ENCODE measurements at regions not wholly inside any gene's neighbourhood (a gene's known extent, or its start where the extent isn't known, plus 50 kb on each side); places are given as distances from the start of the nearest gene placed in this dataset.

DNA sequence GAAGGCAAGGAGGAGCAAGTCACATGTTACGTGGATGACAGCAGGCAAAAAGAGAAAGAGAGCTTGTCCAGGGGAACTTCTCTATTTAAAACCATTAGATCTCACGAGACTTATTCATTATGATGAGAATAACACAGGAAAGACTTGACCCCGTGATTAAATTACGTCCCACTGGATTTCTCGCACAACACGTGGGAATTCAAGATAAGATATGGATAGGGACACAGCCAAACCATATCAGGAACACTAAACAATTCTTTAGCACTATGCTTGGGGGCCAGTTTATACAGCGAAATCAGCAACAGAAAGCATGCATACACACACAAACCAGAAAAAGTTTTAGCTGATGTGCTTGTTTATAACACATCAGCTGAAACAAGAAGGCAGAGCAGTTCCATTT, 704.2 kb downstream of the OTOL1 start:
- no peak for DNase-seq (ENCODE audit: low spot score)

DNA sequence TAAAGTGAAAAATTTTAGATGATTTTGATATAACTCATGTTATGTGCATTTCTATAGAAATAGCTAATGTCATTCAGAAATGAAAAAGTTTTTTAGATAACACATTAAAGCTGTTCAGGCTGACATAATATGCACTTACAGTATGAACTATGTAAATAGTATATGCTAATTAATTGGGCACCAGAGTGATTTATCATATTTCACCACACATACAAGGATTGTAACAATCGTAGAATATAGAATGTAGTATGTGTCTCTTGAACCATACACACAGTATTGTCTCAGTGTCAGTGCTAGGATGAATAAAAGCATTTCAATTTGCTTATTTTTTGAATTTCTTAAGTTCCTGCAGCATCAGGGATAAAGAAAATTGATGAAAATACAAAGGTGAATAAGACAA, 710.0 kb downstream of the OTOL1 start:
- DNase-seq (ENCODE audit: low spot score) = no peak

DNA sequence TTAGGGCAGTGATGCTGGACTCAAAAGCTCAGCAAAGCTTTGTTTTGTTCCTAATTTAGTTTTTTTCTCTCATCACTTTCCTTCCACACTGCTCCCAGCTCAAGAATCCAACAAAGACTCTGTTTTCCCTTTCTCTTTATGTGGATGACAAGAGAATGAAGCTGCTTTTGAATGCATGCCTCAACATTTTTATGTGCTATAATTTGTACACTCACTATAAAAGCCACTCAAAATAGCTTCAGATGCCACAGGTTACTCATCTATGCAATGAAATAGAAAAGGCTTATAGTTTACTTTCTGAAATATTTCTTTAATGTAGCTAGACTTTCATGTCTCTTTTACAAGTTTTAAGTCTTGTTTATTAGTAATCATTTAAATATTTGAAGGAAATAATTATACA, 714.9 kb downstream of the OTOL1 start:
- DNase-seq (ENCODE audit: low spot score) = no peak

DNA sequence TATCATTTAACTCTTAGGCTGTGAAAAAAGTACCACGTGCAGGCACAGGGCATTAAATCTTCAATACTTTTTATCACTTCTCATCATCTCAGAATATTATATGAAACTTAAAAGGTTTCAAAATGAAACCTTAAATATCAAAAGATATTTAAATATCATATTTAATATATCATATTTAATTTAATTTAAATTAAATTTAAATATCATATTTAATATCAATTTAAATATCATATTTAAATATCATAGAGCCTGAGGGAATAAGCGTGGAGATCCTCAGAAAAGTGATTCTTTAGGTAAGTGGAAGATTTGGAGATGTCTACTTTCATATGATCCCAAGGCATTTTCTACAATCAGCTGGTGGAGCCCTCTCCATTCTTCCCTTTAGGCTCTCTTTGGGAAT, 716.6 kb downstream of the OTOL1 start:
- no peak for DNase-seq (ENCODE audit: low spot score)

DNA sequence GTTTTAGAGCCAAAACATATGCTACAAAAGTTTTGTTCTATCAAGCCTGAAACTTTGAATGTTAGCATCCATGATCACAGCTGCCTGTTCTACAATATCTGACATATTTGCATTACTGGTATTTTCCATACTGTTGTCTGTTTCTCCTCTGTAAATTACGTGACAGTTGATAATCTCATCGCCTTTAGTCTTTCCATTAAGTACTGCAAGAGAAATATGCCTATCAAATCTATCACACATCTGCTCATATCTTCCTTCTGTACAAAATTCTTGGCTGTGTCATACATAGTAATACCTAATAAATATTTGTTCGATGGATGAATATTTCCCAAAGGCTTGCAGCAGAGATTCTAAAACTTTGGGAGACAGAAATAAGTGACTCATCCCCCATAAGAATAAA, 717.3 kb downstream of the OTOL1 start:
- DNase-seq (ENCODE audit: low spot score) = no peak

DNA sequence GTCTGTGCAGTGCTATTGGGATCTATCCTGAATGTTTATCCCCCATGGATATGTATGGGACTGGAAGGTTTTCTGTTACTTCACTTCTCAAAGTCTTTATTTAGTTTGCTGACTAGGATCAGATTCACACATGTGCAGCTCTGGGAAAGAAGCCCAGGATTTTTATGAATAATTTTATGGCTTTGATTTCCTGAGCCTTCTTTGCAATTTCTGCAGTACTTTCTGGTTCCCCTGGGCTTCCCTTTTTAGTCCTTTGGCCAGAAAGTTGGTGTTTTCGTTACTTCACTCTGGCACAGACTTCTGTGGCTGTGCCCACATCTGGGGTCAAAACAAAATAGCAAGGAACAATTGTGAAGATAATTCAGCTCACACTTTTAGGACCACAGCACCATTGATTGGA, 721.0 kb downstream of the OTOL1 start:
- no peak for DNase-seq (ENCODE audit: low spot score)

DNA sequence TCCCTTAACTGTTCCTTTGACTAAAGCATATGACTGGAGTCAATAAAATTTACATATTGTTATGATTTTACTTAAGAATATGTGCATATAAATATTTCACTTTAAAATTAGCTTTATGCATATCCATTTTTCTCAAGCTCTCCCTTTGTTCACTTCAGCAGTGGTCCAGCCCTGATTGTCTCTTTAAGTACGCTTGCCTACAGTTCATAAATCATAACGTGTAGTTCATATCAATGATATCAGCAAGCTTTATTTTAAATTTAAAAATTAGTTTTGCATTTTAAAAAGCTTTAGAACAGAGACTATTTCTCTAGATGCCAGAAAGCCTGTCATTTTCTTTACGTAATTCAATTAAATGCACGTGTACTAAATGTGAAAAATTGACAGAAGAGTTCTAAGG, 721.9 kb downstream of the OTOL1 start:
- DNase-seq (ENCODE audit: low spot score) = no peak

DNA sequence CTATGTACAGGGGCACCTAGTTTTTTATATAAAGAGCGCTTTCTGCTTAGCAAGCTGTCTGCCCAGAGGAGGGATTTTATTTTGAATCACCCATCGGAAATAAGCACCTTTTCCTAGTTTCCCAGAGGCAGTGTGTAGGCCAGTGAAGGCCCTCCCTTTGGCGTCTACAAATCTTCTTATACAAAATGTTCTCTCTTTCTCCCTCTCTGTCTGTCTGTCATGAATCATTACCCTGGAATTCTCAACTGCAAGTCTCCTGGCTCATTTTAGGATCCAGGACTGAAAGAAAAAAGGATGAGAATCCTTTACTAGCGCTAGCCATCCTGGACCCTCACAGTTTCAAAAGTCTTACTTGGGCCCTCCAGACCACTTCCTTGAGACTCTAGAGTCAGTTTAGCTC, 728.1 kb downstream of the OTOL1 start:
- no peak for DNase-seq (ENCODE audit: low spot score)

DNA sequence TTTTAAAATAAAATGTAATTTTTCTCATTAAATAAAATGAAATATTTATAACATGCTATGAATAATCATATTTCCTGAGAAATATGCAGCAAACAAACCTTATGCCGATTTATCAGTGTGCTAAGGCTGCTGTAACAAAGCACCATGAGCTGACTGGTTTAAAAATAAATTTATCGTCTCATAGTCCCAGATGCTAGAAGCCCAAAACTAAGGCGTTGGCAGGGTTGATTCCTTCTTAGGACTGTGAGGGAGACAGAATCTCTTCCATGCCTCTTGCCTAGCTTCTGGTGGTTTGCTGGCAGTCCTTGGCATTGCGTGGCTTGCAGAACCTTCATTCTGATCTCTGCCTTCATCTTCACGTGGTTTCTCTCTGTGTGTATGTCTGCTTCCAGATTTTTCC, 740.3 kb downstream of the OTOL1 start:
- no peak for DNase-seq (ENCODE audit: low spot score)

DNA sequence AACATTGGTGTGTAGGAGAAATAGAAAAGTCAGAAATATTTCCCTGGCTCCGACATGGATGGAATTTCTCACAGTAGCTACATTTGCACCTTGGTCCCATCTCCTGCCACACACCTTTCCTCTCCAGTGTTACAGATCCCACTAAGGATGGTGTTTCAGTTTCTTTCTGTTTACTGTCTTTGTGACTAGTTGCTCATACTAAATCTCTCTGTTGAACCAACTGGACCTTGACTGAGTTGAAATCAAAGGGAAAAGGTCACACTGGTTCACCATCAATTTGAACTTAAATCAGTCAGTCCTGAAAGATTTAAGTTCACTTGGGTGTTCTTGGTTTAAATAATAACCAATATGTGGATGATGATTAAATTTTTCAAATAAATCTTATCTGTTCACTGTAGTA, 754.2 kb downstream of the OTOL1 start:
- no peak for DNase-seq (ENCODE audit: low spot score)

DNA sequence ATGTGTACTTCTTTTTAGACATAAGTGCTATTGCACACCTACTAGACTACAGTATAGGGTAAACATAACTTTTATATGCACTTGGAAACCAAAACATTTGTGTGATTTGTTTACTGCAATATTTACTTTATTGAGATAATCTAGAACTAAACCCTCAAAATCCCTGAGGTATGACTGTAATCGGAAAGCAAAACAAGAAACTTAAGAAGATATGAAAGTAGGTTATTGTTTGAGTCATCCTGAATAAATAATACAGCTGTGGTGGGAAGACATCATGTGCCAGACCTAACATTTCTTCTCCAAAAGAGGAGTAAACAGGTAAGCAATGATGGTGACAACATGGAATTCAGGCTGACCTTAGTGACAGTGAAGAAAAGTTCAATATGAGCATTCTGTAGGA, 765.5 kb downstream of the OTOL1 start:
- no peak for DNase-seq (ENCODE audit: low spot score)

DNA sequence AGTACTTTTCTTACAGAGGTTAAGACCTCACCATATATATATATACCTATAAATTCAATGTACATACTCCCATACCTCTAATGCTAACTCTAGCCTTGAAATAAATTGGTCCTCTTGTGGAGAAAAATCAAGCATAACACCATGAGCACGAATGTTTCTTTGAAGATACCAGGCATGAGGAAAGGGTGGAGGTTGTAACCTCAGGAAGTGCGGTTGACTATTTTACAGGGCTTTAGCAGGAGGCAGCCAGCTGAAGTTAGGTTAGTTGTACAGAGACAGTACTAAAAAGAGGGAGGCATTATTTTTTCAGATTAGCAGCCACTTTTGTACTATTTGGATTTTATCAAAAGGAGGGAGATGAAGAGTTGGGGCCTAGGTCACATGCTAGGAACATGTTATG, 767.0 kb downstream of the OTOL1 start:
- DNase-seq (ENCODE audit: low spot score) = no peak

DNA sequence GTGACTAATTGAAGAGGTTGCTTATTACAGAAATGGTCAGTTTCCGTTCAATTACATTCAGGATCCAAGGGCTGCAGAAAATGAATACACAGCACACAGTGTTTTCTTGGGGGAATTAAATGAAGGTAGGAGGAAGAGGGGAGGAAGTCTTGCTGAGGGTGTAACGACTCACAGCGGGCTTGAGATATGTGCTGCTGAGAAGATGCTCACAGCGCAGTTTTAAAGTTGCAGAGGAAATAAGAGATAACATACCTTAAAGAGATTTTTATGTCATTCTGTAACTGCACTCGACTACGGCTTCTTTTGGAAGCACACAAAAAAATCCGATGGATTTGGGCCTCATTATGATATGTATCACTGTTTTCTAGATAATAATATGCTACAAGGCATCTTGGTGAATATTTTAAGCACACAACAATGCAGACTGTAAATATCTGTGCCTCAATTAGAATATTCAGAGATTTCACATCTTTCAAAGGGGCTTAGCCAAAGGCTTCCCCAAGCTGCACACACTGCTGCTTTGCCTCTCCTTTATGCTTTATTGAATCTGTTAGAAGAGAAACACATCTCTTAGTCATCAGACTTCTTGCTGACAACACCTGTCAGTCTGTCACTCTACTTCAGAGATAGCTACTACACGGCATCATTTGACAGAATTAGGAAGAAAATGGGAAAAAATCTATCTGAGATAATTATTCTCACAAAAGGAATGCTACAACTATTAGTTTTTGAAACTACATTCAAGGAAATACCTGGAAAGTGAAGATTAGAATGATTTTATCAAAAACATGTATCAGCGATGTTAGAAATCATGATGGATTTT, 773.2 kb downstream of the OTOL1 start:
- no peak for DNase-seq (ENCODE audit: low spot score)

DNA sequence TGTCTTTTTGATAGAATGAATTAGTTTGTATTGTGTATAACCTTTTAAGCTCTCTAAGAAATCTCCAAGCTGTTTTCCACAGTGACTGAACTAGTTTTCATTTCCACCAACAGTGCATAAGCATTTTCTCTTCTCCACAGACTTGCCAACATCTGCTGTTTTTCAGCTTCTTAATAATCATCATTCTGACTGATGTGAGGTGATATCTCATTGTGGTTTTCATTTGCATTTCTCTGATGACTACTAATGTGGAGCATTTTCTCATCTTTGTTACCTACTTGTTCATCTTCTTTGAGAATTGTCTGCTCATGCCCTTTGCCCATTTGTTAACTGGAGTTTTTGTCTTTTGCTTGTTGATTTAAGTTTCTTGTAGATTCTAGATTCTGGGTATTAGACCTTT, 777.5 kb downstream of the OTOL1 start:
- DNase-seq (ENCODE audit: low spot score) = no peak

DNA sequence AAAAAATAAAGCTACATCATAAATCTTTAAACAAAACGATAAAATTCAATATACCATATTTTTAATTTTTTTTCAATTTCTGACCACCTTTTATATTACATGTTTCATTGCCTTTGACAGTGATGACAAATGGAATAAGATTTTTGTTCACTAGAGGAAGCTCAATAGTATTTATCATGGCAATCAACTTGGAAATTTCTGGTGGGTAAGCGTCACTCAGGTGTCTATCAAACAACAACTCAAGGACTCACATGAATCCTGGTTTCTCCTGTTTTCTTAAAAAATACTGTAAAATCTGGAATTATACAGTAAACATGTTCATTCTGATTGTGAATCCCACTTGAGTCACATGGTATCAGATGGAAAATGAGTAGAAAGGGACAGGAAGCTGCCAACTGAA, 782.2 kb downstream of the OTOL1 start:
- DNase-seq (ENCODE audit: low spot score) = no peak

DNA sequence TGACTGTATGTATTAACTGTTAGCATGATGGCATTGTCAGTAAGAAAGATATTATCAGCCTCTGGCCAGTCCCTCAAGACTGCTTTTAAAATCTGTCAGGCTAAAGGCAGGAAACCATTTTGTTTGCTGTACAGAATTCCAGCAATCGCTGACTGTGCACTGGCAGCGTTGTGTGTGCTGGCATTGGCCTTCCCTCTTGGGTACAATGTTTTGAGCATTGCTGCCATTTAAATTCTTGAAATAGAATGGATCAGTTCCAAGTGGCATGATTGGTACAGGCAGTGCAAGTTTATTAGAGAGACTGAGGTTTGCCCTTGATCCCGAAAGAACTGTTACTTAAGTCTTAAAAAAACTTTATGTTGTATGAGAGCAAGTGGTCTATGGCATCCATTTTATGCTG, 788.7 kb downstream of the OTOL1 start:
- DNase-seq (ENCODE audit: low spot score) = no peak

DNA sequence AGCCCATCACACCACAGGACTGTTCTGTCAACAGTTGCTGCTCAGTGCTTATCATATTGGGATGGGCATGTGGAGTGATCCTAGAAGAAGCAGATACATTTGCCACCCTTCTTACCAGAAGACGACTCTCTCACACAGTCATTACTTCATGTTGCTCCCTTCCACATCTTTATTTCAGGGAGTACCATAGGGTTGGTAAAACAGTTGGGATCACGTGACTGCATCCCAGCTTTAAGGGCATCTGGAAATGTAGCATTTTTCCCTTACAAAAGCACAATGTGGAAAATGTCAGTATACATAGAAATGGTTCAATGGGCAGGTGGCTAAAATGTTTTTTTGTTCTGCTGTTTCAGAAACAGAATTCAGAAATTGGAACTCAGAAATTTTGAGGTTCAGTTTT, 791.0 kb downstream of the OTOL1 start:
- DNase-seq (ENCODE audit: low spot score) = no peak

DNA sequence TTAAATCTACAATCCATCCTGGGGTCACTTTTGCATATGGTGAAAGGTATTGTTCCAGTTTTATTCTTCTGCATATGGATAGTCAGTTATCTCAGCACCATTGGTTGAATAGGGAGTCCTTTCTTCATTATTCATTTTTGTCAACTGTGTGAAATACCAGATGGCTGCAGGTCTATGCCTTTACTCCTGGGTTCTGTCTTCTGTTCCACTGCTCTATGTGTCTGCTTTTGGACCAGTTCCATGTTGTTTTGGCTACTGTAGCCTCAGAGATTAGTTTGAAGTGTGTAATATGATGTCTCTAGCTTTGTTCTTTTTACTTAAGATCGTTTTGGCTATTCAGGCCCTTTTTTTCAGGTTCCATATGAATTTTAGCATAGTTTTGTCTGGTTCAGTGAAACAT, 795.8 kb downstream of the OTOL1 start:
- no peak for DNase-seq (ENCODE audit: low spot score)

DNA sequence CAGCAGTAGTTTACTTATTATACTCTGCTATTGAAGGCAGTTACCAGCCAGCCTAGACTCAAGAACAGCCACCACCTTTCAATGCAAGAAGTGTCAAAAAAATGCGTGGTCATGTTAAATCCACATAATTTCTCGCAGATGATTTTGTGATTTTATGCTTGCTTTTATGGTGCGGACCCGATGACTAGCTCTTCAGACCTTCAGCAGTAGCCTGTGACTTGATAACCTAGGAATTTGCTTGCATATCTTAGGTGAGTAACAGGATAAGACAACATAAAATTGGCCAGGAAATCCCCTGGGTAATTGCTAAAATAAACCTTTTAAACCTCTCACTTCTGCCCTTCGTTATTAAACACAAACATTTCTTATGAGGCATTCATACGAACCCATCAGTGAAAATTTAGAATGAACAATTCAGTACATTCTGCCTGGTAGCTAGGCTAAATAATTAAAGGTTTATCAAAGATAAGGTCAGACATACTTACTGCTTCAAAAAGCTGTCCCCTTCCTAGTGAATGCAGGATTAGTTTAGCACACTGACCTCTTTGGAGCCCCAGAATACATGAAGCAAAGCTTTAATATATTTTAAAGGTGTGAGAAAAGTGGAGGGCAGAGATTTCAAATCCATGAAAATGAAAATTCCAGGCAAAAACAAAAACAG, 798.8 kb downstream of the OTOL1 start:
- peak; percentile 83 for DNase-seq (ENCODE audit: low spot score)

DNA sequence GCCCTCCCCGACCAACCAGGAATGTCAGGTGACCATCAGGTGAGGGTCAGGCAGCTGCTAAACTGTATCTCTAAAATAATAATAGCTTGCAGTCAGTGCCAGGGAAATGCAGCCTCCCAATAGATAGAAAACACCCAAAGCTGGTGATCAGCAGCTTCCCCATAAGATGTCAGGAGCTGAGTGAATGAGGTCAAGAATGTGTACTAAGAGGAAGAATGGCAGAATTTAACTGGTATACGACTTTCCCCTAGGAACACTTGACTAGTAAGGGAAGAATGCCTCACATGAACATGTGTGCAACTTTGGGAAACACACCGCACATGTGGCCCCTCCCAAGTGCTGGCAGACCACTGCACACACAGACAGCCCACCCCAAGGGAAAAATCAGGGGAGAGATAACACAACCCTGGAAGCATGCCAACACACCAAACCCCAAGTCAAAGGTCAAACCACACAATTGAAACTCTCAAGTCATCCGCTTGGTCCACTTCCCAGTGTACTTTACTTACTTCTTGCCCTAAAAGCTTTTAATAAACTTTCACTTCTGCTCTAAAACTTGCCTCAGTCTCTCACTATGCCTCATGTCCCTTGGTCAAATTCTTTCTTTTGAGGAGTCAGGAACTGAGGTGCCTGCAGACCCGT, 806.5 kb downstream of the OTOL1 start:
- no peak for DNase-seq (ENCODE audit: low spot score)

DNA sequence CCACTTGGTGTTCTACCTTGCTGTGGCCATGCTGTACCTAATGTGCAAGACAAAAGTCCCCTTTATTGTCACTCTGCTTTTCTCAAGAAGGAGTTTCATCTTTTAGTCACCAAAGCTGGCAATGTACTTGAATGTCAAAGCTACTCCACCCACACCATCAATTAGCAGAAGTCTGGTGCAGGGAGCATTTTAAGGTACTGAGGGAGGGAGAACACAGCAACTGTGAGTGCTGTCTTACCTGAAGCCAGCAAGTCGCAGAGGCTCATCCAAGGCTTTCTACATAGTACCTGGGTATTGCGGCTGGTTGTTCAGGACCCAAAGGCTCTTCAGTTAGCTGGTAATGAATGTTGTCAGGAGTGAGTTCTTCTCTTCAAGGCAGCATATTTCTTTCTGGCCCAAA, 820.4 kb downstream of the OTOL1 start:
- DNase-seq (ENCODE audit: low spot score) = no peak

DNA sequence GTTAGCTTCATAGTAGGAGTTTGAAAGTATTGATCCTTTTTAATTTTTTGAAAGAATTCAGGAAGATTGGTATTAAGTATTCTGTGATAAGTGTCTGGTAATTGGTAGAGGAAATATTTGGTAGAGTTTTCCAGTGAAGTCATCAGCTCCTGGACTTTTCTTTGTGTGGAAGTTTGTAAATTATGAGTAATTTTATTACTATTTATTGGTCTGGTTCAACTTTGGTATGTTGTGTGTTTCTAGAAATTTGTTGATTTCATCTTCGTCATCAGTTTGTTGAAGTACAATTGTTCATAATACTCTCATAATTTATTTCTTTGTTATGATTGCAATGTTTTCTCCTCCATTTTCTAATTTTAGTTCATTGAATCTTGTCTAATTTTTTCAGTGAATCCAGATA, 832.0 kb downstream of the OTOL1 start:
- DNase-seq (ENCODE audit: low spot score) = no peak

DNA sequence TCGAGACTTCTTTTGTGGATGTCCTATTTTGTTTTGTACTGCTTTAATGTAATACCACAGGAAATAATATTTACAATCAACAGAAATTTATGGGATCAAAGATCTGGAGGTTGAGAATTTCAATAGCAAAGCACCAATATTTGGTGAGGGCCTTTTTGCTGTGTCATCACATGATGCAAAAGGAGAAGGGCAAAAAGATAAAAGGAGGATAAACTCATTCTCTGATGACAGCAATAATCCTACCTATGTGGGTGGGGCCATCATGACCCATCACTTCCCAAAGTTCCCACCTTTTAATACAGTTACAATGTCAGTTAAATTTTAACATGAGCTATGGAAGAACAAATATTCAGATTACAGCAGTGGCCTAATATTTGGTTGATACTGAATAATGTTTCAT, 832.9 kb downstream of the OTOL1 start:
- no peak for DNase-seq (ENCODE audit: low spot score)

DNA sequence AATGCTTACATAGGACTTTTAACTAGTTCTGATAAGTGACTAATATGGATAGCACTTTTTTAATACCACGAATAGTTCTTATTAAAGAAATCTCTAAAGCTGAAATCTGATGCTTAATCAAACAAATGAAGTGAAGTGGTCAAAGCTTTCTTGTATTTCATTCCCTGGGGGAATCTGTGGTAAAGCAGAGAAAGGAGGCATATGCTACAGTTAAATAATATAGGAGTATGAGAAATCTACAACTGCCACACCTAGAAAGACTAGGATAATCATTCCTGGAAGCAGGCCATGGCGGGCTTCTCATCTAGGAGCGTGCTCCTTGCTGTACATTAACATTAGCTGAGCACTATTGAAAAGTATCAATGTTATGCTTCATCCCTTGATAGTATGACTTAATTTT, 835.7 kb downstream of the OTOL1 start:
- no peak for DNase-seq (ENCODE audit: low spot score)
